Skin of body (tissue), 2 donors: ENCODE measurements at regions not wholly inside any gene's neighbourhood (a gene's known extent, or its start where the extent isn't known, plus 50 kb on each side); places are given as distances from the start of the nearest gene placed in this dataset. TPM values are rescaled to one million over a fixed set of nuclear protein-coding genes. Genes with fewer than 3 reads are reported as not detected.

Source experiments
- DNase-seq: peaks from one replicate; lab custom pipeline; 2025; lab: John Stamatoyannopoulos, UW
- small RNA-seq: library from RNA; depleted of rRNA; stranded (forward); fragments of <200 nt; gene quantifications from one replicate; pipeline ENCODE3, GENCODE V24; 2014; ENCODE audit warnings: low replicate concordance

DNA sequence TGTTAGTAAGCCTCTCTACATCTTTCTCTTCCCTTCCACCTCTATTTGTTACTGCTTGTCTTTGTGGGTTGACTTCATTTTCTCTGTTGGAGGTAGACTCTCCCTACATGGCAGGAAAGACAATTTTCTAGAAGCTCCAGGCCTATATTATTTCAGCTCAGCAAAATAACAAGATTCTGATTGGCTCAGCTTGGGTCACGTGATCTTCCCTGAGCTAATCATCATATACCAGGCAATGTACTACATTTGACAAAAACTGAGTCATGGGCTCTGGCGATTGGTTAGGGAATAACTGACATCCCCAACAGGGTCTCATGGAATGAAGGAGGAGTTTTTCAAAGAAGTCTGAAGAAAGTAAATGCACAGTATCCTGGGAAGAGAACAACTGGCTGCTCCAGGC lies 65.6 kb upstream of the NR3C1 start:
- DNase-seq: no peak

- no peak for DNase-seq
Measured at GRCh38 chr5:143466632-143467031, 63.1 kb upstream of the NR3C1 start.

DNA sequence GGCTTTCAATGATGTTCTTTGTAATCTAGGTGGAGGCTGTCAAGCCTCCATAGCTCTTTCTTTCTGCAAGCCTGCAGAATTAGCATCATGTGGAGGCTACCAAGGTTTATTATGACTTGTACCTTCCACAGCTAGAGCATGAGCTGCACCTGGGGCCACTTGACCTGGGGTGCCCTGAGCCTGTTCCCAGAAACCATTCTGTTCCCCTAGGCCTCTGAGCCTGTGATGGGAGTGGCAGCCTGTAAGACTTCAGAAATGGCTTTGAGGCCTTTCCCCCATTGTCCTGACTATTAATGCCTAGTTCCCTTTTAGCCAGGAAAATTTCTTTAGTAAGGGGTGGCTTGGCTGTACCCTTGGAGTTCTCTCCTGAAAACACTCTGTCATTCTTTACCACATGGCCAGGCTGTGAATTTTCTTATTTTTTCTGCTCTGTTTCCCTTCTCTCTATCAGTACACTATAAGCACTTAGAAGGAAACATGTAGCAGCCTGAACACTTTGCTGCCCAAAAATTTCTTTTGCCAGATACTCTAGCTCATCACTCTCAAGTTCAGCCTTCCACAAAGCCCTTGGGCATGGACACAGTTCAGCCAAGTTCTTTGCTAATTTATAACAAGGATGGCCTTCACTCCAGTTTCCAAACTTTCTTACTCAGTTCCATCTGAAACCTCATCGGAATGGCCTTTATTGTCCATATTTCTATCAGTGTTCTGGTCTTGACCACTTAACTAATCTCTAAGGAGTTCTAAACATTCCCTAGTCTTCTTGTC lies 61.4 kb upstream of the NR3C1 start:
- no peak for DNase-seq

DNA sequence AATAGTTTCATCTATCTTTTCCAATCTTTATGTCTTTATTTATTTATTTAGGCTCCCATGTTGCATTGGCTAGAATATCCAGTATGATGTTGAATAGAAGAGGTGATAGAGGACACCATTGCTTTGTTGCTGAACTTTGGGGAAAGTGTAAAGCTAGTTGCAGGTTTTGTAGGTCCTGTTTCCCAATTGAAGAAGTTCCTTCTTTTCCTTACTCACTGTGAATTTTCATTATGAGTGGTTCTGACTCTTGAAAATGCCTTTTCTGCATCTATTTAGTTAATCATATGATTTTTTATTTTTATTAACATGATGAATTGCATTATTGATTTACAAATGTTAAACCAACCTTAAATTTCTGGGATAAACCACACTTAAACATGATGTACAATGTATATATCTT lies 58.9 kb upstream of the NR3C1 start:
- DNase-seq: no peak

DNA sequence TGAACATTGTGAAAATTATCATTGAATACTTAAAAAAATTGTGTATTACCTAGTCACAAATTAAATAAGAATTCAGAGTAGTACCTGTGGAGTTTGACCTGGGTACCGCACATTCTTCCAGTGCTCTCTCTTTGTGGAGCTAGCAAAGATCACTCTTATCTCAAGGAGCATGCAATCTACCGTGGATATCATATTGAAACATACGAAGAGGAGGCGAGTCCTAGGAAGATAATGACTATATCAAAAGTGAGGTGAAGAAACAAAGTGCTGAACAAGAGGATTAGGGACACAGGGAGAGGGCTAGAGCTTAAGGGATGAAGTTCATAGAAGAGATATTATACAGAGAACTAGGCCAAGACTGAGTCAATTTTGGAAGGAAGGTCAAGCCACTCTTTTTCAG lies 55.9 kb upstream of the NR3C1 start:
- no peak for DNase-seq

DNA sequence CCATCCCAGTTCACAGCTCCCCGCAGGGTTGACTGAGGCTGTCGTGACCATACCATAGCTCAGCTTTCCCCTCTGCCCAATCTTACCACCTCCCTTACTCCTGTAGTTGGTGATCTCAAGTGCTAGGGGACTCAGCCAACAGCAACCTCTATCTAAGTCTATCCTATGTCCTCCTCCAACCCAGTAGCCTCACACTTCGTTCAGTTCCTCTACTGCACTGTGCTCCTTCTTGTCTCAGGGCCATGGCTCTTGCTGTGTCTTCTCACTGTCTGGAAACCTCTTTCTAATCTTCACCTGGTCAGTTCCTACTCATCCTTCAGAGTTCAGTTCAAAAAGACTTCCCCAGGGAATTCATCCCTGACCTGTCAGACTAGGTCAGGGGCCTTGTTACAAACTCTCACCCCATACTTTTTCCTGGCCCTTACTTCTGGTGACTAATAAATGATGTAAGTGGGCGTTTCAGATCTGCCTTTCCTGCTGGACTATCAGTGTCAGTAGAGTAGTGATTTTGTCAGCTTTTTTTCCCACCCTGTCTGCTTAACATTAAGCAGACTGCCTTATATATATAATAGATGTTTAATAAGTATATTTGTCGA lies 53.6 kb upstream of the NR3C1 start:
- DNase-seq: no peak

DNA sequence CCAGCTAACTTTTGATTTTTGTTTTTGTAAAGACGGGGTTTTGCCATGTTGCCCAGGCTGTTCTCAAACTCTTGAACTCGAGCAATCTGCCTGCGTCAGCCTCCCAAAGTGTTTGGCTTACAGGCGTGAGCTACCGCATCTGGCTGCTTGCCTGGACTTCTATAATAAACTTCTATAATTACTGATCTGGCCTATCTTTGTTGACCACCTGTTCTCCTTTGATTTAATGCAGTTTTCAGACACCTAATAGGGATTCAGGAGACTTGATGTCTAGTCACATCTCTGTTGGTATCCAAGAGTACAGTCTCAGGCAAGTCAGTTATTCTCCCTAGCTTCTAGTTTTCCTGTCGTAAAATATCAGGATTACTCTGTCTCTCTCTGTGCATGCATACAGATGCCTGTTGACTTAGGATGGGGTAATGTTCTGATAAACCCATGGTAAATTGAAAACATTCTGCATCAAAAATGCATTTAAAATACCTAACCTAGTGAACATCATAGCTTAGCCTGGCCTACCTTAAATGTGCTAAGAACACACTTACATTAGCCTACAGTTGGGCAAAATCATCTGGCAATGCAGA lies 51.5 kb upstream of the NR3C1 start:
- no peak for DNase-seq

GRCh38 chr5:143453720-143454119 lies 50.2 kb upstream of the NR3C1 start:
- DNase-seq: no peak

Small RNAs in the stretch of these regions (small RNA-seq; reads per million reads assigned to genes)
- gene MIR5197 (not detected), gene RNU7-156P (not detected)
